C4-2B (cell line): ENCODE measurements at regions not wholly inside any gene's neighbourhood (a gene's known extent, or its start where the extent isn't known, plus 50 kb on each side); places are given as distances from the start of the nearest gene placed in this dataset.

ENCODE experiments used
- ZFX ChIP-seq: fragments of 450-650 bp; IDR thresholded peaks from 2 replicates; pipeline ENCODE4 v1.6.1; 2017
- TF ChIP-seq, protein P1 (sequence below): fragments of 450-650 bp; conservative IDR thresholded peaks from 2 replicates; pipeline ENCODE4 v1.5.1; 2017; ENCODE audit warnings: mild to moderate bottlenecking

DNA sequence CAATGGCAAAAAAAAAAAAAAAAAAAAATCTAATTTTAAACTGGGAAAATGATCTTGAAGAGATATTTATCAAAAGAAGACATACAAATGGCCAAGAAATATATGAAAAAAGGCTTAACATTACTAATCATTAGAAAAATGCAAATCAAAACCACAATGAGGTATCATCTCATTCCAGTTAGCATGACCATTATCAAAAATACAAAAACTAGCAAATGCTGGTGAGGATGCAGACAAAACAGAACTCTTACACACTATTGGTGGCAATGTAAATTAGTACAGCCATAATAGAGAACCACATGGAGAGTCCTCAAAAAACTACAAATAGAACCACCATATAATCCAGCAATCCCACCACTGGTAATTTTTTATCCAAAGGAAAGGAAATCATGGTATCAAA lies 489.6 kb downstream of the TNS3 start:
- TF ChIP-seq, protein P1, sequence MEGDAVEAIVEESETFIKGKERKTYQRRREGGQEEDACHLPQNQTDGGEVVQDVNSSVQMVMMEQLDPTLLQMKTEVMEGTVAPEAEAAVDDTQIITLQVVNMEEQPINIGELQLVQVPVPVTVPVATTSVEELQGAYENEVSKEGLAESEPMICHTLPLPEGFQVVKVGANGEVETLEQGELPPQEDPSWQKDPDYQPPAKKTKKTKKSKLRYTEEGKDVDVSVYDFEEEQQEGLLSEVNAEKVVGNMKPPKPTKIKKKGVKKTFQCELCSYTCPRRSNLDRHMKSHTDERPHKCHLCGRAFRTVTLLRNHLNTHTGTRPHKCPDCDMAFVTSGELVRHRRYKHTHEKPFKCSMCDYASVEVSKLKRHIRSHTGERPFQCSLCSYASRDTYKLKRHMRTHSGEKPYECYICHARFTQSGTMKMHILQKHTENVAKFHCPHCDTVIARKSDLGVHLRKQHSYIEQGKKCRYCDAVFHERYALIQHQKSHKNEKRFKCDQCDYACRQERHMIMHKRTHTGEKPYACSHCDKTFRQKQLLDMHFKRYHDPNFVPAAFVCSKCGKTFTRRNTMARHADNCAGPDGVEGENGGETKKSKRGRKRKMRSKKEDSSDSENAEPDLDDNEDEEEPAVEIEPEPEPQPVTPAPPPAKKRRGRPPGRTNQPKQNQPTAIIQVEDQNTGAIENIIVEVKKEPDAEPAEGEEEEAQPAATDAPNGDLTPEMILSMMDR, result no peak
- no peak for TF ChIP-seq ZFX
